H1 (cell line): ENCODE measurements at regions not wholly inside any gene's neighbourhood (a gene's known extent, or its start where the extent isn't known, plus 50 kb on each side); places are given as distances from the start of the nearest gene placed in this dataset.

Source experiments
- ATF3 ChIP-seq: IDR thresholded peaks from 2 replicates; pipeline ENCODE4 v1.6.1; 2011; ENCODE audit warnings: low read depth, mild to moderate bottlenecking, low read length; ENCODE audit not compliant: insufficient read depth
- CTCF ChIP-seq, 3 experiments: IDR thresholded peaks; 1 replicate in 2 of 3; 2 replicates in 1 of 3; pipeline versions ENCODE4 v1.5.1 to v1.6.1; 2011; ENCODE audit warnings: low read length in 3 of 3, mild to moderate bottlenecking in 3 of 3, inconsistent platforms in 2 of 3, low read depth in 1 of 3, moderate library complexity in 1 of 3; ENCODE audit not compliant: insufficient read depth in 1 of 3; ENCODE audit errors: control extremely low read depth in 1 of 3
- EP300 ChIP-seq, 2 experiments: IDR thresholded peaks; 1 replicate in 1 of 2; 2 replicates in 1 of 2; pipeline ENCODE4 v1.6.1; 2011 to 2012; ENCODE audit warnings: low read depth in 2 of 2, low read length in 2 of 2, mild to moderate bottlenecking in 2 of 2, borderline replicate concordance in 1 of 2, inconsistent platforms in 1 of 2, moderate library complexity in 1 of 2
- JUND ChIP-seq: IDR thresholded peaks from 2 replicates; pipeline ENCODE4 v1.6.1; 2011; ENCODE audit warnings: mild to moderate bottlenecking, improper control_type of control experiment, low read length
- KDM5A ChIP-seq: fragments of 200-600 bp; IDR thresholded peaks from 2 replicates; pipeline ENCODE4 v1.7.1; 2012; ENCODE audit warnings: mild to moderate bottlenecking, low read length, inconsistent platforms, mixed read lengths
- MAX ChIP-seq: IDR thresholded peaks from 2 replicates; pipeline ENCODE4 v1.6.1; 2012; ENCODE audit warnings: inconsistent platforms
- POLR2A ChIP-seq, 2 experiments: IDR thresholded peaks; 1 replicate in 1 of 2; 2 replicates in 1 of 2; pipeline ENCODE4 v1.6.1; 2011; ENCODE audit warnings: low read depth in 2 of 2, low read length in 2 of 2, mild to moderate bottlenecking in 2 of 2; ENCODE audit errors: control extremely low read depth in 1 of 2
- RAD21 ChIP-seq, 2 experiments: IDR thresholded peaks in 1 of 2; conservative IDR thresholded peaks in 1 of 2; 2 replicates each; pipeline ENCODE4 v1.6.1; 2011; ENCODE audit warnings: low read depth in 2 of 2, low read length in 2 of 2, improper control_type of control experiment in 1 of 2, inconsistent platforms in 1 of 2, mild to moderate bottlenecking in 1 of 2, moderate library complexity in 1 of 2
- RBBP5 ChIP-seq: IDR thresholded peaks from 2 replicates; pipeline ENCODE4 v1.7.1; 2012; ENCODE audit warnings: low read depth, mild to moderate bottlenecking, inconsistent platforms, low read length, moderate library complexity, borderline replicate concordance
- SAP30 ChIP-seq: fragments of 300-600 bp; sonication (generic); IDR thresholded peaks from 2 replicates; pipeline ENCODE4 v1.7.1; 2012; ENCODE audit warnings: low read length, moderate library complexity, mild to moderate bottlenecking, inconsistent platforms; ENCODE audit not compliant: insufficient read depth, insufficient replicate concordance
- SIN3A ChIP-seq, 2 experiments: IDR thresholded peaks in 1 of 2; conservative IDR thresholded peaks in 1 of 2; 2 replicates each; pipeline ENCODE4 v1.6.1; 2011 to 2012; ENCODE audit warnings: low read length in 2 of 2, improper control_type of control experiment in 1 of 2, low read depth in 1 of 2, mild to moderate bottlenecking in 1 of 2
- TAF7 ChIP-seq: optimal IDR thresholded peaks from 2 replicates; pipeline ENCODE3; 2011; ENCODE audit warnings: low read depth, mild to moderate bottlenecking, inconsistent platforms, low read length, moderate library complexity, borderline replicate concordance
- ZNF274 ChIP-seq: IDR thresholded peaks from 2 replicates; pipeline ENCODE4 v1.7.0; 2012; ENCODE audit warnings: low read length, borderline replicate concordance; ENCODE audit errors: extremely low read depth

GRCh38 chr1:11377001-11377583, 101.9 kb upstream of the DISP3 start:
- TF ChIP-seq KDM5A (no peak), RBBP5 (no peak), EP300 (IDR thresholded peaks at IDR 0.05; ENCODE audit: borderline replicate concordance in 1 of 2, low read depth in 2 of 2, low read length in 2 of 2) (no peak), RAD21 (IDR thresholded peaks at IDR 0.05 in 1 of 2, conservative IDR thresholded peaks at IDR 0.05 in 1 of 2; ENCODE audit: low read depth in 2 of 2, low read length in 2 of 2) (no peak), TAF7 (no peak), MAX (no peak), ZNF274 (no peak), SIN3A (conservative IDR thresholded peaks at IDR 0.05 in 1 of 2, IDR thresholded peaks at IDR 0.05 in 1 of 2; ENCODE audit: low read depth in 1 of 2, low read length in 2 of 2) (no peak), JUND (no peak), CTCF (IDR thresholded peaks at IDR 0.05; ENCODE audit: control extremely low read depth in 1 of 3, insufficient read depth in 1 of 3, low read depth in 1 of 3, low read length in 3 of 3) (no peak), ATF3 (no peak), SAP30 (no peak), POLR2A (IDR thresholded peaks at IDR 0.05; ENCODE audit: control extremely low read depth in 1 of 2, low read depth in 2 of 2, low read length in 2 of 2) (no peak)
